HG03097 (cell line): ENCODE measurements at regions not wholly inside any gene's neighbourhood (a gene's known extent, or its start where the extent isn't known, plus 50 kb on each side); places are given as distances from the start of the nearest gene placed in this dataset.
"Not testable (repeated sequence)": the region's sequence is repeated elsewhere in the genome, so short reads cannot be mapped to it uniquely, and the experiment has no call there.

Experiments
- ATAC-seq: cut with Tn5 transposase; IDR thresholded peaks from one replicate; pipeline ENCODE4 v1.9.1; 2021; ENCODE audit not compliant: unreplicated experiment, low FRiP score

- ATAC-seq = no peak
Observed at GRCh38 chr2:192571636-192572035, 376.9 kb upstream of the TMEFF2 start.

DNA sequence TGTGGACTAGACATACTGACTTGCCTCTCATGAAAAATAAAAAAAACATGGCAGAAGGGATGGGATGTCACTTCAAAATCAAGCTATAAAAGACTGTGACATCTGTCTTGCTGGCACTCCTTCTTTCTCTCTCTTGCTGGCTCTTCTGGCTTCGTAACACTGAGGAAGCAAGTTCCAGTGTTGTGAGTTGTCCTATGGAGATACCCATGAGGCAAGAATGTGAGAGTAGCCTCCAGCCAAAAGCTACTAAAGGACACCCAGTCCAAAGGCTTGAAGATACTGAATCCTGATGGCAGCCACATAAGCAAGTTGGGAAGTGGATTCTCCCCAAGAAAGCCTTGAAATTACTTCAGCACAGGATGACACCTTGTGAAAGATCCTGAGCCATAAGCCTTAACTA is 376.1 kb upstream of the TMEFF2 start:
- no peak for ATAC-seq

- no peak for ATAC-seq
Observed at GRCh38 chr2:192566863-192567262, 372.1 kb upstream of the TMEFF2 start.

- no peak for ATAC-seq
Observed at GRCh38 chr2:192560326-192560725, 365.6 kb upstream of the TMEFF2 start.

- ATAC-seq = no peak
Observed at GRCh38 chr2:192559587-192559986, 364.9 kb upstream of the TMEFF2 start.

- ATAC-seq = no peak
Observed at GRCh38 chr2:192558637-192559036, 363.9 kb upstream of the TMEFF2 start.

DNA sequence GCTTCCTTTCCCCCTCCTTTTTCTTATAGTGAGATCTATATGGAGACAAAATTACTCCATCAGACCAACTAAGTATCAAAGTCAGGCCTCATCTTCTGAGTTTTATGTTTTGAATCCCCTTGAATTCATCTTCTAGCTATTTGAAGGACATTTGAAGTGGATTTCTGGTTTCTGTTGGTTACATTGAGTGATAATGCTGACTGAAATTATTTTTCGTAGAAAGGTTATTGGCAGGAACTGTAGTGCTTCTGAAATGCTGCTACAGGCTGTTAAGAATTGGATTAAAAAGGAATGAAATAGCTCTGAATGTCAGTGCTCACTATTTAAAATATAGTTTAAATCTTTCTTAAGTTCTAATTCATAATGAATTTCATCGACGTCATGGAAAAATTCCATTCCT is 361.0 kb upstream of the TMEFF2 start:
- ATAC-seq = no peak

DNA sequence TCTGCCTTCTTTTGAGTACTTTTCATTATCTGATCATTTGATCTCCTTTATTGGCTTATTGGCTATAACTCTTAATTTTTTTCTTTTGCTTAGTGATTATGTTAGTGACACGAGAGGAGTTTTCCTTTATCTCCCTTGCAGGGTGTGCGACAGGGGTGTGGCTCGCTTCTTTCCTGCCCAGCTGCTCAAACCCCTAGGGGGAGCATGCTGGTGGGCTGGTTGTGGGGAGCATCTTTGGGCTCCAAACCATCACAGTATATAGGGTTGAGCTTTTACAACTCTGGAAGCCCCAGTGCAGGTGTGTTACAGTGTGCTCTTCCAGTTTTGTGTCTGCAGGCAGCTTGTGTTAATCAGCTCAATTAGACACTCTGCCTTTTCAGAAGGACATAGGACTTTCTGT is 357.0 kb upstream of the TMEFF2 start:
- ATAC-seq = no peak

GRCh38 chr2:192546565-192546964 is 351.8 kb upstream of the TMEFF2 start:
- no peak for ATAC-seq

GRCh38 chr2:192544371-192544955 is 349.7 kb upstream of the TMEFF2 start:
- ATAC-seq = no peak

- ATAC-seq = not testable (repeated sequence)
Observed at GRCh38 chr2:192542148-192543066, 347.7 kb upstream of the TMEFF2 start.

DNA sequence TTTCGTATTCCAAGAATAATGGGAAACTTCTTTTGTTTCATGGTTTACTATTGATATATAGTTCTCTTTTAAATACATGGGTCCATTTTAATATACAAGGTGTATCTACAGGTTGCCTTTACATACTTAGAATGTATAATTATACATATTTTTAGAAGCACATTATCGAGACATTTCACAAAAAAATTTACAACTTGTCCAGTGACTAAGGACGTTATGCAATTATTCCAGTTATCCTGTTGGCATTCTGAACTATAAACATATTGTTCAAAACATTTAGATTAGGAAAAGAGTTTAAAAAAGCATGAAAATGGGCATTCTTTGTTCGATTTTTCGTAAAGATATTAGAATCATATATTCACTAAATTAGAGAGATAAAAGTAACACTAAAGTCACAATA is 344.6 kb upstream of the TMEFF2 start:
- no peak for ATAC-seq

DNA sequence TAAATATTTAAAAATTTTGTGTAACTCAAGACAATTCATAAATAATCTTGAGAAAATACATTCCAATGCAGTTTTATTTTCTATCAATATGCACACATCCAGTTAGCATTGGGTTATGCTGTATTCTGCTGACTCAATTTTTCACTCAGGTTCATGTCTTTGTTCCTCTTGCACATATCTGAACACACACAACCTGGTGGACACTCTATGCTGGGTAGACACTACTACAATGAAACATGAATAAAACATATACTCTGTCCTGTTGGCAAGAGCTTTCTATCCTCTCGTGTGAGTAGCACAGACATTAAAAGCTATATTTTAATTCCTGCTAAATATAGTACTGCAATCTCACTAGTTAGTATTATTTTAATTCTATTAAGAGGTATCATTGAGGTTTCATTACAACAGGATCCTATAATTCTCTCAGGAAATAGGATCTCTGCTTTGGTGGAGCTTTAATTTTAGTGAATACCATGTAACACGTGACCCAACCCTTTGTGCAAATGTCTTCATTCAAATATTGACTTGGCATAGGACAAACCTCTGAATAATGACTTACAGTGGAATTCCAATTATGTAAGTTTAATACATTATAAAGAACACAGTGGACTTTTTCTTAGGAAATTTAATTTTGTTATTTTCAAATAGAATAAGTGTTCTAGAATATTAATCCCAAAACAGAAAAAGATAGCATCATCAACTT is 342.3 kb upstream of the TMEFF2 start:
- no peak for ATAC-seq

GRCh38 chr2:192535956-192536921 is 341.5 kb upstream of the TMEFF2 start:
- no peak for ATAC-seq

GRCh38 chr2:192534072-192534471 is 339.3 kb upstream of the TMEFF2 start:
- no peak for ATAC-seq

DNA sequence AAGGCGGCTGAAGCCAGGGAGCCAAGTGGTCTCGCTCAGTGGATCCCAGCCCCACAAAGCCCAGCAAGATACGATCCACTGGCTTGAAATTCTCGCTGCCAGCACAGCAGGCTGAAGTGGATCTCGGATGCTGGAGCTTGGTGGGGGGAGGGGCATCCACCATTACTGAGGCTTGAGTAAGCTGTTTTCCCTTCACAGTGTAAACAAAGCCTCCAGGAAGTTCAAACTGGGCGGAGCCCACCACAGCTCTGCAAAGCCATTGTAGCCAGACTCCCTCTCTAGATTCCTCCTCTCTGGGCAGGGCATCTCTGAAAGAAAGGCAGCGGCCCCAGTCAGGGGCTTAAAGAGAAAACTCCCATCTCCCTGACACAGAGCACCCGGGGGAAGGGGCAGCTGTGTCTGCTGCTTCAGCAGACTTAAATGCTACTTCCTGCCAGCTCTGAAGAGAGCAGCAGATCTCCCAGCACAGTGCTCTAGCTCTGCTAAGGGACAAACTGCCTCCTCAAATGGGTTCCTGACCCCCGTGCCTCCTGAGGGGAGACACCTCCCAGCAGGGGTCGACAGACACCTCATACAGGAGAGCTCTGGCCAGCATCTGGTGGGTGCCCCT is 330.0 kb upstream of the TMEFF2 start:
- not testable (repeated sequence) for ATAC-seq

GRCh38 chr2:192524214-192524613 is 329.5 kb upstream of the TMEFF2 start:
- ATAC-seq = not testable (repeated sequence)

GRCh38 chr2:192515937-192516336 is 321.2 kb upstream of the TMEFF2 start:
- no peak for ATAC-seq

- no peak for ATAC-seq
Observed at GRCh38 chr2:192513575-192513974, 318.8 kb upstream of the TMEFF2 start.
